ENCODE measurements at regions not wholly inside any gene's neighbourhood (a gene's known extent, or its start where the extent isn't known, plus 50 kb on each side); places are given as distances from the start of the nearest gene placed in this dataset.
A peak's percentile ranks its signal among the peaks of the same experiment; 100 is the strongest.

GRCh38 chr9:129266536-129266935, 88.5 kb upstream of the IER5L start:
- Histone ChIP-seq H3K4me1 (ENCODE audit: control insufficient read depth, insufficient read depth, low read length) (no peaks in the 10 kb centered on the region), H3K27me3 (ENCODE audit: control insufficient read depth, insufficient read depth) (no peaks in the 10 kb centered on the region), H3K27ac (ENCODE audit: low read length) (no peak overlapping the region), H3K4me3 (ENCODE audit: low read length) (no peak overlapping the region), H3K9me3 (ENCODE audit: control insufficient read depth, low read length) (no peaks in the 10 kb centered on the region)
- DNase-seq = no peak
- whole genome bisulfite sequencing = 82% methylated on average over 5 of the region's 5 CpGs
- no peak for ATAC-seq
- intact Hi-C loops (cut with DNase I) = no loop called here

- no peak for DNase-seq
- no CpG with 5 or more reads among the region's 5 CpGs for WGBS
- Histone ChIP-seq H3K4me1 (ENCODE audit: control insufficient read depth, insufficient read depth, low read length) (no peaks in the 10 kb centered on the region), H3K9me3 (ENCODE audit: control insufficient read depth, low read length) (no peaks in the 10 kb centered on the region), H3K4me3 (ENCODE audit: low read length) (no peak overlapping the region), H3K27me3 (ENCODE audit: control insufficient read depth, insufficient read depth) (no peaks in the 10 kb centered on the region), H3K27ac (ENCODE audit: low read length) (no peak overlapping the region)
- intact Hi-C loops (cut with DNase I) = loop anchor here in 1 of 4 donors (5.0 kb wide), 1 partner anchor 53 kb away; no protein-coding TSS in a partner anchor
- ATAC-seq = no peak
These were observed 86.3 kb upstream of the IER5L start for GRCh38 chr9:129264388-129264787.

DNA sequence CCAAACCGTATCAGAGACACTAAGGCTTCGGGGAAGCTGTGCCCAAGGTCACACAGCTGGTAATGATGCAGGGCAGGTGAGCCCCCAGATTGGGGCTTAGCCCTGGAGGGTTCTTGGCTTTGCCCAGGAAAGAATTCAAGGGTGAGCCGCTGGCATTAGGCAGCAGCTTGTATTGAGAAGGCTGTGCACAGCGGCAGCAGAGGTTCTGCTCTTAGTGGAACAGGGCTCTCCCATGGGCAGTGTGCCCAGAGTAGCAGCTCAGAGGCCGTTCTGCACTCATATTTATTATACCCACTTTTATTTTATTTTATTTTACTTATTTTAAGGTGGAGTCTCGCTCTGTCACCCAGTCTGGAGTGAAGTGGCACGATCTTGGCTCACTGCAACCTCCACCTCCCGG, 85.8 kb upstream of the IER5L start:
- DNase-seq (peak in 1 of 3 donors; percentile 65), ATAC-seq (no peak)
- WGBS = 81% methylated on average over 8 of the region's 8 CpGs
- Histone ChIP-seq H3K4me1 (ENCODE audit: control insufficient read depth, insufficient read depth, low read length) (peaks cover 4% of the 10 kb centered on the region), H3K9me3 (ENCODE audit: control insufficient read depth, low read length) (no peaks in the 10 kb centered on the region), H3K27me3 (ENCODE audit: control insufficient read depth, insufficient read depth) (no peaks in the 10 kb centered on the region), H3K27ac (ENCODE audit: low read length) (no peak overlapping the region), H3K4me3 (ENCODE audit: low read length) (no peak overlapping the region)
- intact Hi-C loops (cut with DNase I) = loop anchor here in 1 of 4 donors (5.0 kb wide), 1 partner anchor 53 kb away; no protein-coding TSS in a partner anchor

- Histone ChIP-seq H3K4me3 (ENCODE audit: low read length) (no peak overlapping the region), H3K27me3 (ENCODE audit: control insufficient read depth, insufficient read depth) (no peaks in the 10 kb centered on the region), H3K27ac (ENCODE audit: low read length) (peak overlapping the region; percentile 49), H3K4me1 (ENCODE audit: control insufficient read depth, insufficient read depth, low read length) (peaks cover 5% of the 10 kb centered on the region), H3K9me3 (ENCODE audit: control insufficient read depth, low read length) (no peaks in the 10 kb centered on the region)
- DNase-seq (peak in 1 of 3 donors; percentile 22), ATAC-seq (no peak)
- WGBS = 75% methylated on average over 9 of the region's 9 CpGs
- intact Hi-C loops (cut with DNase I) = loop anchor here in 1 of 4 donors (5.0 kb wide), 1 partner anchor 55 kb away; no protein-coding TSS in a partner anchor
These were observed 84.2 kb upstream of the IER5L start for GRCh38 chr9:129262261-129262660.

- Histone ChIP-seq H3K4me3 (ENCODE audit: low read length) (no peak overlapping the region), H3K27me3 (ENCODE audit: control insufficient read depth, insufficient read depth) (no peaks in the 10 kb centered on the region), H3K27ac (ENCODE audit: low read length) (no peak overlapping the region), H3K4me1 (ENCODE audit: control insufficient read depth, insufficient read depth, low read length) (peaks cover 5% of the 10 kb centered on the region), H3K9me3 (ENCODE audit: control insufficient read depth, low read length) (no peaks in the 10 kb centered on the region)
- 70% methylated on average over 7 of the region's 7 CpGs for WGBS
- DNase-seq (peak in 2 of 3 donors; percentile 16 to 40), ATAC-seq (no peak)
- intact Hi-C loops (cut with DNase I) = loop anchor here in 2 of 4 donors (10.0 kb wide), 3 partner anchors 55 to 235 kb away; no protein-coding TSS in a partner anchor
These were observed 81.3 kb upstream of the IER5L start for GRCh38 chr9:129259375-129259774.

GRCh38 chr9:129258823-129259301, 80.8 kb upstream of the IER5L start:
- ATAC-seq (no peak), DNase-seq (peak in 1 of 3 donors; percentile 60)
- H3K27ac ChIP-seq (ENCODE audit: low read length) = no peak overlapping the region
- intact Hi-C loops (cut with DNase I) = loop anchor here in 2 of 4 donors (10.0 kb wide), 3 partner anchors 54 to 236 kb away; no protein-coding TSS in a partner anchor
- WGBS = 18% methylated on average over 18 of the region's 18 CpGs
- peaks cover 5% of the 10 kb centered on the region for H3K4me1 ChIP-seq (ENCODE audit: control insufficient read depth, insufficient read depth, low read length)
- H3K4me3 ChIP-seq (ENCODE audit: low read length) = peak overlapping the region; percentile 36
- H3K9me3 ChIP-seq (ENCODE audit: control insufficient read depth, low read length) = no peaks in the 10 kb centered on the region
- H3K27me3 ChIP-seq (ENCODE audit: control insufficient read depth, insufficient read depth) = no peaks in the 10 kb centered on the region

- ATAC-seq (peak; percentile 91 to 95), DNase-seq (peak; percentile 97 to 98 (median 98))
- 6% methylated on average over 62 of the region's 62 CpGs for WGBS
- intact Hi-C loops (cut with DNase I) = loop anchor here in 2 of 4 donors (10.0 kb wide), 3 partner anchors 53 to 237 kb away; no protein-coding TSS in a partner anchor
- Histone ChIP-seq H3K4me3 (ENCODE audit: low read length) (peak overlapping the region; percentile 36), H3K9me3 (ENCODE audit: control insufficient read depth, low read length) (no peaks in the 10 kb centered on the region), H3K27me3 (ENCODE audit: control insufficient read depth, insufficient read depth) (no peaks in the 10 kb centered on the region), H3K4me1 (ENCODE audit: control insufficient read depth, insufficient read depth, low read length) (peaks cover 5% of the 10 kb centered on the region), H3K27ac (ENCODE audit: low read length) (peak overlapping the region; percentile 22)
These were observed 80.2 kb upstream of the IER5L start for GRCh38 chr9:129258124-129258822.

DNA sequence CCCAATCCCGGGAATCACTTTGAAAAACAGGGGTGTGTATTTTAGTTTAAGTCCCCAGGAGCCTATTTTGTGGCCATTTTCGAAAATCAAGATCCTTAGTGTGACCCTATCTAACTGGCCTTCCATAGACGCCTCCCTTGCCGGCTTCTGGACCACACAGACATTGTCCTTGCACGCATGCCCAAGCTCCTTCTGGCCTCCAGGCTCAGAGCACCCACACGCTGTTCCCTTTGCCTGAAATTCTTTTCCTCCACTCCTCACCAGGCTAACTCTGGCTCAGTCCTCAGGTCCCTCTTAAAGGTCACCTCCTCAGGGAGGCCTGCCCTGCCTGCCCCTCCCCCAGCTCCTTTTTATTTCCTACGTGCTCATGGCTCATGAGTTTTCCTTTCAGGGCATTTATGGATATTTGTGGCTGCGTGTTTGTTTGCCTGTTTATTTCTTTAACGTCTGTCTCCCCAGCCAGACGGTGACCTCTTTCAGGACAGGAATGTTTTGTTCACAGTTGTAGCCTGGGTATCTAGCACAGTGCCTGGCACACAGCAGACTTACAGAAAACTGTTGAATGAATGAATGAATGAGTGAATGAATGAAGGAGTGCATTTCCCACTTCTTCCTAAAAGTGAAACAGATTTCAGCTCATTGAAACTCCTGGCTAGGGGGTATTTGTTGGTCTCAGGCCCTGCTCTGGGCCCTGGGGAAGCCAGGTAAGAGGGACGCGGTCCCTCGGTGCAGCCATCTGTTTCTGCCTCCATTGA, 79.1 kb upstream of the IER5L start:
- intact Hi-C loops (cut with DNase I) = loop anchor here in 2 of 4 donors (10.0 kb wide), 3 partner anchors 52 to 238 kb away; no protein-coding TSS in a partner anchor
- peak in 2 of 3 donors; percentile 23 to 34 for DNase-seq
- H3K27me3 ChIP-seq (ENCODE audit: control insufficient read depth, insufficient read depth) = no peaks in the 10 kb centered on the region
- no peak overlapping the region for H3K4me3 ChIP-seq (ENCODE audit: low read length)
- ATAC-seq = no peak
- no peaks in the 10 kb centered on the region for H3K9me3 ChIP-seq (ENCODE audit: control insufficient read depth, low read length)
- H3K27ac ChIP-seq (ENCODE audit: low read length) = no peak overlapping the region
- H3K4me1 ChIP-seq (ENCODE audit: control insufficient read depth, insufficient read depth, low read length) = peaks cover 5% of the 10 kb centered on the region
- WGBS = 85% methylated on average over 13 of the region's 13 CpGs

DNA sequence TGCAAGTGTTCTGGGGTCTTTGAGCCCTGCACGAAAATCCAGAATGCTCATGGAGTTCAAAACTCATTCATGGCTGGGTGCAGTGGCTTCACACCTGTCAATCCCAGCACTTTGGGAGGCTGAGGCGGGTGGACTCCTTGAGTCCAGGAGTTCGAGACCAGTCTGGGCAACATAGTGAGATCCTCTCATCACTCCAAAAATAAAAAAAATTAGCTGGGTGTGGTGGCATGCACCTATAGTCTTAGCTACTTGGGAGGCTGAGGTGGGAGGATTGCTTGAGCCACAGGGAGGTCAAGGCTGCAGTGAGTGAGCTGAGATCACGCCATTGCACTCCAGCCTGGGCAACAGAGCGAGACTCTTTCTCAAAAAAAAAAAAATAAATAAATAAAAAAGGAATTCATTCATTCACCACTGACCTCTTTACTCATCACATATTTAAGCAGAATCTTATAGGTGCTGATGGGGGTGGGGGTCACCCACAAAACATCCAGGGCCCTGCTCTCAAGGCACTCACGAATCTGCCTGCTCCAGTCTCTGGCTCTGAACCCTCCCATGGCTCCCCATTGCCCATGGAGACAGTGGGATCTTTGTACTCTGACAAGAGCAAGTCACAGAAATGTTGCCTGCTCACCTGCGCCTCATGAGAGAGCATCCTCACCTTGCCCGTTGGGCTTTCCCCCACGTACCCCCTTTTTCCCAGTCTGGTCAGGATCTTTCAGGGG, 76.7 kb upstream of the IER5L start:
- intact Hi-C loops (cut with DNase I) = loop anchor here in 2 of 4 donors (10.0 kb wide), 3 partner anchors 50 to 240 kb away; no protein-coding TSS in a partner anchor
- Histone ChIP-seq H3K4me1 (ENCODE audit: control insufficient read depth, insufficient read depth, low read length) (peaks cover 5% of the 10 kb centered on the region), H3K27ac (ENCODE audit: low read length) (no peak overlapping the region), H3K9me3 (ENCODE audit: control insufficient read depth, low read length) (no peaks in the 10 kb centered on the region), H3K27me3 (ENCODE audit: control insufficient read depth, insufficient read depth) (no peaks in the 10 kb centered on the region), H3K4me3 (ENCODE audit: low read length) (no peak overlapping the region)
- 76% methylated on average over 9 of the region's 9 CpGs for WGBS
- DNase-seq (peak in 1 of 3 donors; percentile 27), ATAC-seq (no peak)

DNA sequence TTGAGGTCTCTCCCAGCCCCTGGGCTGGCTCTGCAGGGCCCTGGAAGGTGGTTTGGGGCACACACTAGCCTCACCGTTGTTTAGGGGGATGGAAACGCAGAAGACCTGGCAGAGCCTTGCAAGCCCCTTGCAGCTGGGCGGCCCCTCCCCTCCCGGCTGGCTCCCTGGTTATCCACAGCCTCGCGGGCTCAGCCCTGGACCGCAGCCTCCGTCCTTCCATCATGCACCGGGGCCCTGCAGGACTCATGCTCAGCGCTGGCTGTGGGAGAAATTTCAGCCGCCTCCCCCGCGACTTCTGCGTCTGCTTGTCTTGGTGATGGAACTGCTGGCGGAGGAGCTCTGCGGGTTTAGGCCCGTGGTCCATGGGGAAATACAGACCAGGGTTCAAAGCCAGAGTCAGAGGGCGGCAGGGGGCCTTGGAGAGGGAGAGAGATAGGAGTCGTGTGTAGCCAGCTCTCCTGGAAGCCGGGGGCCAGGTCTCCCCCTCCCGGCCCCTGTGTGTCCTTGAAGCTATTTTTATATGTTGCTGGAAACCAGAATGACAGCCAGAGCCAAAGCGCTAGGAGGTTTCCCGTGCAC, 75.8 kb upstream of the IER5L start:
- peak; percentile 60 to 77 for ATAC-seq
- intact Hi-C loops (cut with DNase I) = loop anchor here in 2 of 4 donors (10.0 kb wide), 3 partner anchors 49 to 241 kb away; no protein-coding TSS in a partner anchor

More for the DNA sequence above, 75.8 kb upstream of the IER5L start:
- Histone ChIP-seq H3K27ac (ENCODE audit: low read length) (peak overlapping the region; percentile 76), H3K4me1 (ENCODE audit: control insufficient read depth, insufficient read depth, low read length) (peaks cover under 1% of the 10 kb centered on the region), H3K4me3 (ENCODE audit: low read length) (no peak overlapping the region), H3K27me3 (ENCODE audit: control insufficient read depth, insufficient read depth) (no peaks in the 10 kb centered on the region), H3K9me3 (ENCODE audit: control insufficient read depth, low read length) (no peaks in the 10 kb centered on the region)
- peak; percentile 75 to 90 (median 89) for DNase-seq
- WGBS = 12% methylated on average over 23 of the region's 23 CpGs

Data from right cardiac atrium (tissue), 5 donors.